ENCODE measurements at regions not wholly inside any gene's neighbourhood (a gene's known extent, or its start where the extent isn't known, plus 50 kb on each side); places are given as distances from the start of the nearest gene placed in this dataset.

DNA sequence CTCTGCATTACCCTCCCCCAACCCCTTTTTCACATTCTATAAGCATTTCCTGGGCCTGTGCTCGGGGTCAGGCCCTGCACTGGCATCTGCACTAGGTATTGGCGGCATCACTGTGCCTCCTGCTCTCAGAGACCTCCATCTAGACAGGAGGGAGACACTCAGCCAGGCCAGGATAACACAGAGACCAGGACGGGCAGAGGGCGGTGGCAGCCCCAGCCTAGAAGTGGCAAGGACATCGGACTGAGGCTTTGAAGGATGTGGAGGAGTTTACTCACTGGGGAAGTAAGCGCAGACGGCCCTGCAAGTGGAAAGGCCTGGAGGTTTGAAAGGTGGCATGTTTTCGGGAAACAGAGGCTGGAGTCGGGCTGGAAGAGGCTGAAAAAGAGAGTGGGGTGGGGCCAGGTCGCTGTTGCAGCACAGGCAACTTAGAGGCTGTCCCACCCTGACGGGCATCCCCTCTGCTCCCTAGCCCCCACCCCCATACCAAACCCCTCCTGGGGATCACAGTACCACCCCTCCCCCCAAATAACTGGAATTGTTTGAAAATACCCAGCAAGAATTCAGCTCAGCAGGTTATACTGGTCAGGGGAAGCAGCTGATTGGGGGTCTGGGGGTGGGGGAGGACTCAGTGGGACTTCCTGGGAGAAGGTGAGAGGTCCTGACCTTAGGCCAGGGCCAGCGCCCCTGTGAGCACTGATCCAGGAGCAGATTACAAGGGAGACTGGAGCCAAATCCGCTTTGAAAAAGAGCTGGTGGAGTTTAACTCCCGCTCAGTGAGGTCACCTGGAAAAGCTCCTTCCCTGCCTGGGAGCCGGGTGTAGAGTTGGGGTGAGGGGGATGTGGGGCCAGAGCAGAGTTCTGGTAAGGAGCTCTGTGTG is 121.8 kb upstream of the WNT4 start:
- DNase-seq (ENCODE audit: low read depth), result no peak

DNA sequence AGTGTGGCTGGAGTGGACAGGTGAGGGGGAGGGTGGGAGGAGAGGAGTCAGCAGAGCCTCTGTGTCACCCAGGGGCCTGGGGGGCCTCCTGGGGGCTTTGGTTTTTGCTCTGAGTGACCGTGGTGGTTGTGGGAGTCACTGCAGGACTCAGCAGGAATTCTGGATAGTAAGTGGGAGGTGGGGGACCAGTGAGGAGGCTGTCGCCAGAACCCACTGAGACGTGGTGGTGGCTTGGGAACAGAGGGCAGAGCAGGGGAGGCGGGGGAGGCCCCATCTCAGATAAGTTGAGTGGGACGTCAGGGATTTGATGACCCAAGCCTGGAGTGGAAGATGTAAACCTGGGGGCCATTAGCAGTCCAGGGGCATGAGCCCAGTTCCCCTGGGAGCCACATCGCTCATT is 123.2 kb upstream of the WNT4 start:
- DNase-seq (ENCODE audit: low read depth), result no peak

DNA sequence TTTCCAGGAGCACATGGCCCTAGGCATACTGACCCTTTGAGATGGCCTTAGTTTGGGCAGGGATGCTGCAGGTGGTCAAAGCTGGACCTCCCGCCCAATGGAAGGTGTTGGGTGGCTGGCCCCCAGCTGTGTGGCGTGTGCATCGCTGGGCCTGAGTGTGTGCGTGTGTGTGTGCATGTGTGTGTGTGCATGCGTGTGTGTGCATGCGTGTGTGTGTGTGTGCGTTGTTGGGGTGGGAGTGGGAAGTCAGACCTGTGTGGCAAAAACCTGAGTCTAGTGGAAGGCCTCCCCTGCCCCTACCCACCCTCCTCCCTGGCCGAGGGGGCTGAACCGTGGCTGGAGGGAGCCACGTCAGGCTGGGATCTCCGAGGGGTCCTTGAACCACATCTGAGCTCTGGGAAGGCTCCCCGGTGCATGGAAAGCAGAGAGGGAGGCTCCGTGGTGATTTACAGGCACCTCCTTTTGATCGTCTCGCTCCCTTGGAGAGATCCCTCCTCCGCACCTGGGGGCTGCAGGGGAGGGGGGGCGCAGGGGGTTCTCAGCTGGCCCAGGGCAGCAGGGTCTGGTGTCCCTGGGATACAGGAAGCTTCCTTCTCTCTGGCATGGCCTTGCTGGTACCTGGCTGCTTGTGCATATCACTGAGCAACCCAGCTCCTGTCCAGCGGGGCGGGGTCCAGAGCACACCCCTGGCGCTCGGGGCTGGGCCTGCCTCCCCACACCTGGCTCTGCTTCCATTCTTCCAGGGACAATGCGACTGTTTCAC is 124.7 kb upstream of the WNT4 start:
- no peak for DNase-seq (ENCODE audit: low read depth)

DNA sequence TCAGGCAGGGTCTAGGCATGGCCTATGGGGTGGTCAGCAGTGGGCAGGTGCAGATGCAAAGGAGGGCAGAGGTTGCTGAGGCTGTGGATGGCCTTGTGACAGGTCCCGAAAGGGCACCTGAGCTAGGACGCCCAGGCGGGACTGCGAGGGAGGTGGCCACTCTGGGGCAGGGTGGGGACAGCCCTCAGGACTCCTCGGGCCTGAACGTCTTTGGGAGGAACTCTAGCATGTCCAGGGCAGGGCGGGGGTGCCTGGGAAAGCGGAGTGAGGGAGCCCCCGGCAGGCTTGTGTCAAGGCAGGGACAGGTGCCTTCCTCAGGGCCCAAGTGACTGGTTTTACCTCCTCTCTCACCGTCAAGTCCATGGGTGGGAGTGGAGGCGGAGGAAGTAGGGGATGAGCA is 125.4 kb upstream of the WNT4 start:
- no peak for DNase-seq (ENCODE audit: low read depth)

DNA sequence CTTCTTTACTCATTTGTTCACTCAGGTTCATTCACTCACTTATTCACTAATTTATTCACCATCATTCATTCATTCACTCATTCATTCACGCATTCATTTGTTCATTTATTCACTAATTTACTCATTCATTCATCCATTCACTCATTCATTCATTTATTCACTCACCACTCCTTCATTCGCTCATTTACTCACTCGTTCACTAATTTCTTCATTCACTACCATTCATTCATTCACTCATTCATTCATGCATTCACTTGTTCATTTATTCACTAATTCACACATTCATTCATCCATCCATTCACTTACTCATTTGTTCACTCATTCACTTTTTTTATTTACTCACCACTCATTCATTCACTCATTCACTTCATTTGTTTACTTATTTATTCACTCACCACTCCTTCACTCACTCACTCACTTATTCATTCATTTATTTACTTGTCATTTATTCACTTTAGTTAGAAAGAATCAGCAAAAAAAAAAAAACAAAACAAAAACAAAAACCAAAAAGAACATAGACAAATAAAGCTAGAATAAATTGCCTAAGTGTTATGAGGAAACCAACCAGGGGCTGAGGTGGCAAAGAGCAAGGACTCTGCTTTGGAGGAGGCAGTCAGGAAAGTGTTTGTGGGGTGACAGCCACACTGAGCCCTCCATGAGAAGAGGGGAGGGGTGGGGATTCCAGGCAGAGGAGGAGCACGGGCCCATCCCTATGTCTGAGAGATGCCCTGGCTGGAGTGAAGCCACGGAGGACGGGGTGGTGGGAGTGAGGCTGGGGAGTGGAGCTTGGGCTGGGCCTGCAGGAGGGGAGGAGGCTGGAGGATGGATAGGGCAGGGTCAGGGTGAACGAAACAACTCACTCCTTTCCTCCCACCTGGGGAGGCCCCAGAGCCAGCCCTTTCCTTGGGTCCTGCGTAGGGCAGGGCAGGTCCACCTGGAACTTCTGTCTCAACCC is 129.2 kb upstream of the WNT4 start:
- DNase-seq (ENCODE audit: low read depth), result no peak

DNA sequence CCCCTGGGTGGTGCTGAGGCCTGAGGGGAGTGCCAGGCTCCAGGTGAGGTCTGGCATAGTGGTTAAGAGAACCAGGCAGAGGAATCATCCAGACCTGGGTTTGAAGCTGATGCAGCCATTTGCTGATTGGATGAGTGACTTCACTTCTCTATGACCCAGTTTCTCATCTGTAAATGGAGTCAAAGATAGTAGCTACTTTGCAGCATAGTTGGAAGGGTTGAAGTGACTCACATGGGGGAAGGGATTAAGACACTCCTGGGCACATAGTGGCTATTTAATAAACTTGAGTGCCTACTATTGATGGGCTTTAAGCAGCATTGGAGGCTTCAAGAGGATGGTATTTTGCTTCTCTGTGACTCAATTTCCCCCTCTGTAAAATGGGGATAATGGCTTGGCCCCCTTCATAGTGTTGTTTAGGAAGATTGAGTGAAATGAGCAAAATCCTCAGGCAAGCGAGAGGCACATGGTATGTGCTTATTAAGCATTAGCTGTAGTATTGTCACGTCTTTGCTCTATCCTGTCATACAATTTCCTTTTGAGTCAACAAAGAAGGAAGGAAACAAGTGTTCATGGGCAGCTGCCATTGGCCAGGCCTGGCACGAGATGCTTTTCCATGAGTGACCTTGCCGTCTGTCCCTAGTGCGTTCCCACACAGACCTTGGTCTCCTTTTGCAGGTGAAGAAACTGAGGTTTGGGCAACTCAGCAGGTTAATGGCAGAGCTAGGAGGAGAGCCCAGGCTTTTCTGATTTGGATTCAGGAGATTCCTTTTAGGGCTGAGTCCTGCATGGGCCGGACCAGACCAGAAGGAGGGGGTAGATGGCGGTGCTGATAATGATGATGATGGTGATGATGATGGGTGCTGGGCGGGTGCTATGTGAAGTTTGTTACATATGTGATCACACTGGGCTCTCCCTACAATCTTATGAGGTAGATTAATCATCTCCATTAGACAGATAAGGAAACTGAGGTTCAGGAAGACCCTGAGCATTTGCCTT is 131.1 kb upstream of the WNT4 start:
- no peak for DNase-seq (ENCODE audit: low read depth)

DNA sequence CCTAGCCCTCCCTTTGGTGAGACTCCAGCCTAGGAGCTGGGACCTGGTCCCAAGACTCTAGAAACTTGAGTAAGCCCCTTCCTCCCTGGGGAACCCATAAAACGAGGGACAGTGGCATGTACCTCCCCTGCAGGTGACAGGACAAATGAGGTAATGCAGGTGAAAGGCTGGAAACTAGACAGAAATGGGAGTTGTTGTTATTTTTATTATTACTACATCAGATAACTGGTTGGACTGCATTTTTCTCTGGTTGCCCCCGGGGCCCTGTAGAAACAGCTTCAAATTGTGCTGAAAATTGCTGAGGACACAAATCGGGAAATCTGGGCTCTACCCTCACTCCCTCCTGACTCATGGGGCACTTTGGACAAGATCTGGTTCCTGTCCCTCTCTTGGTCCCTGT is 132.3 kb upstream of the WNT4 start:
- DNase-seq (ENCODE audit: low read depth), result no peak

DNA sequence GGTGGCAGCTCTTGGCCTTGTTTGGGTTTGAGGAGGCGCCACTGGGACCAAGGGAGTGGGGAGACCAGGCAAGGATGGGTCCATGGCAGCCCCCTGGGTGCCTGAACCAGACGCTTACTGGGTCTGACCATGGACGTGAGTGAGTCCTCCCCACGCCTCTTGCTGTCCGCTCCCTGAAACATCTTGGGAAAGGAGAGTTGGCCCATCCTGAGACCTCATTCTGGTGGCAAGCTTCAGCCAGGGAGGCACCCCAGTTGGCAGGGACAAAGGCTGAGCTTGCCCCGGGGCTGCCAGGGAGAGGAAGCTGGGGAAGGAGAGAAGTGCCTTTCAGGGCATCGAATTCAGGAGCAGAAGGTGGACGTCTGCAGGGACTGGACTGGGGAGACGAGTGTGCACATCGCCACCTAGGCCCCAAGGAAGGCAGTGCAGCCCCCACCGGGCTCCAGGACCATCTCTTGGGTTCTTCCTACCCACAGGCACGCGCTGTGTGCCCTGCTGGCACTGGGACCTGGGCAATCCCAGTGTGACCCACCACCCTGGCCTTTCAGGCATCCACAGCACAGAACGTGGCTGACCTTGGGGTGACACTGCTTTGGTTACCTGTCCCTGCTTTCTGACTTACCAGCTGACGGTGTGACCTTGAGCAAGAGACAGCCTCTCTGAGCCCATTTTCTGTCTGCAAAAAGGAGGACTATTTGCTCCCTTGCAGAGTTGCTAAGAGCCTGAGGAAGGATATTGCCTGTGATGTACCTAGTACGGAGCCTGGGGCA is 132.9 kb upstream of the WNT4 start:
- DNase-seq (ENCODE audit: low read depth), result peak; percentile 27

DNA sequence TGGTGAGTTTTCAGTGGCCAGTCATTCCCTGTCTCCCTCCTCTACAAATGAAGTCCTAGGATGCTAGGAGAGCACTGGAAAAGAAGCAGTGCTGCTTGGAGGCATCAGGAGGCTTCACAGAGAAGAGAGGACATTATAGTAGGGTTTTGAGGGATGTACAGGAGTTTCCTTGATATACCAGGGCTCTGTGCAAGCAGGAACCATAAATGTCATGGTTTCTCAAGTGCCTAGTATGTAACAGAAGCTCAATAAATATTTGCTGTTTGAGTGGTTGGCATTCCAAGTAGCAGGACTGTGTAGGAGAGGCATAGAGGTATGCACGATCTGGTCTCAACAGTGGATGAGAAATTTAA is 133.5 kb upstream of the WNT4 start:
- DNase-seq (ENCODE audit: low read depth), result no peak

DNA sequence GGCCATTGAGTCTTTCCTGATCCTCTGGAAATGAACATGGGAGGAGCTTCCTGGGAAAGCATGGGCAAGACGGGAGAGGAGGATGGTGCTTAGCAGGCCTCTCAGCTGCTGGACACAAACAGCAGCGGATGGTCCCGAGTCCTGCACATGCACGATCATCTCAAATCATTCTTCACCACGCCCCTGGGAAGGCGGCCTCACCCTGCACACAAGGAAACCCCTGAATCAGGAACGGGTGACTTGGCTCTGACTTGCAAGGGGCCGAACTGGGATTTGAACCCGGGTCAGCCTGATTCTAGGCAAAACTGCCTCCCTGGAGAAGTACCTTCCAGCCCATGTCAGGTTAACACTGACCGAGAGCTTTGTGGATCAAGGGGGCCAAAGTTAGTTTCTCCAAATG is 134.8 kb upstream of the WNT4 start:
- no peak for DNase-seq (ENCODE audit: low read depth)

DNA sequence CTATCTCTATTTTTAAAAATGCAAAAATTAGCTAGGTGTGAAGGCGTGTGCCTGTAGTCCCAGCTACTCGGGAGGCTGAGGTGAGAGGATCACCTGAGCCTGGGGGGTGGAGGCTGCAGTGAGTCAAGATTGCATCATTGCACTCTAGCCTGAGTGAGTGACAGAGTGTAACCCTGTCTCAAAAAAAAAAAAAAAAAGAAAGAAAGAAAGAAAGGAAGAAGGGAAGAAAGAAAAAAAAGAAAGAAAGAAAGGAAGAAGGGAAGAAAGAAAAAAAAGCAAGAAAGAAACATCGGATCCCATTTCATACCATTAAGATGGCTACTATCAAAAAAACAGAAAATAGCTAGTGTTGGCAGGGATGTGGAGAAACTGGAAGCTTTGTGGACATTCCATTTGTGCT is 136.8 kb upstream of the WNT4 start:
- DNase-seq (ENCODE audit: low read depth), result no peak

DNA sequence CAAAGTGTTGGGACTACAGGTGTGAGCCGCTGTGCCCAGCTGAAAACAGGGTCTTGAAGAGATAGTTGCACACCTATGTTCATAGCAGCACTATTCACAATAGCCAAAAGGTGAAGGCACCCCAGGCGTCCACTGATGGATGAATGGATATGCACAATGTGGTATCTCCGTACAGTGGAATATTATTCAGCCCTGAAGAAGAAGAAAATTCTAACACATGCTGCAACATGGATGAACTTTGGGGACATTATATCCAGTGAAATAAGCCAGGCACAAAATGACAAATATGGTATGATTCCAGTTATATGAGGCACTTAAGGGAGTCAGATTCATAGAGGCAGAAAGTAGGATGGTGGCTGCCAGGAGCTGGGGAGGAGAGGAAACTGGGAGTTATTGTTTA is 137.6 kb upstream of the WNT4 start:
- no peak for DNase-seq (ENCODE audit: low read depth)

DNA sequence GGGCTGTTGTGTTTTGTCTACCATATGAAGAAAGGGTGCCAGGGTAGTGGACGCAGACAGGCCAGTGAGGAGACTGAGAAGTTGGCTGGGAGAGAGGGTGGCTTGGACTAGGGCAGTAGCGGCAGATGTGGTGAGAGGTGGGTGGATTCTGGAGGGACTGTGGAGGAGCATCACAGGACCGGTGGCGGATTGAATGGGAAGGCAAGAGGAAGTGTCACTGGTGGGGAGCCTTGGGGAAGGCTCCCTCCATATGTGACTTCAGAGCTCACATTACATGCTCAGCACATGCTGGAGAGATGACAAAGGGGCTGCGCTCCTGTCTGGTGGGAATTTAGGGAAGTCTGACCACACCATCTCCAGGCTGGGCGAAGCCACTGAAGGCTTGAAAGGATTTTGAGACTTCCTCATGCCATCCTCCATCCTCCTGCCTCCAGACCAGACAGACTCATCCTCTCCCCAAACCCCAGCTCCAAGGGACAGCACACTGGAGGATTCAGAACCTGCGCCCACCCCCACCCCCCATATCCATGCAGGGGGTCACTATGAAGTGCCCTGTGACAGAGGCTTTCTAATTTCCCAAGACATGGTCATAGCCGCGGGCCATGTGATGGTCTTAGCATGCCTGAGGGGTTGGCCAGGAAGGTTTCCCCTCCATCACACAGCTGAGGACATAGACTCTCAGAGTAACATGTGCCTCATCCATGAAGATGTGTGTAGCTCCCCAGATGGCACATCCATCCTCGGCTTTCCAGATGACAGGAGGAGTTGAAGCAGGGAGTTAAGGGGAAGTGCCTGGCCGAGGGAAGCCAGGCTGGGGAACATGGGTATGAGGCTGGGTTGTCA is 138.8 kb upstream of the WNT4 start:
- no peak for DNase-seq (ENCODE audit: low read depth)

DNA sequence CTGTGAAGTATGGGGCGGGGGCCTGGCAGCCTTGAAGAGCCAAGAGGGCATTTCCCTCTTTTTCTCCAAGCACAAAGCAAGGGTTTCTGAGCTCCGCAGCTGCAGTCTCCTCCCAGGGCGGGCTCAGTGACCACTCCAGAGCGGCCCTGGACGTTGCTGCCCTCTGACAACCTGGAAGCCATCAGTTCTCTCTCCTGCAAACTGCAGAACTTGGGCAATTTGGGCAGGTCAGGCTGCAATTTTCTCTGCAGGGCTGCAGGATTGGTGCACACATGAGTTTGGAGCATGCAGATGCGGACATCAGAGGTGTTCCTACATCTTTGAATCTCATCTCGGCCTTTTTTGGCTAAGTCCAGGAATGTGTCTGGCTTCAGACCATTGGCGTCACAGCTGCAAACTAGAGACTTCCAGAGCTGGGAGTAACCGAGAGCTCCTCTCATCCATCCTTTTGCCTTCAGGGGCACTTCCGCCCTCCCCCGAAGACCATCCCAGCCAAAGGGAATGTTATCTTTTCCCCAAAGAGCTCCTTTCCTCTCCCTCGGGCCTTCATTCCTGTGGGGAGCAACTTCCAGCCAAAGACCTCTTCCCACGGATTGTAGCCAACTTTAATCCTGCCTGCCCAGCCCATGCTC is 139.6 kb upstream of the WNT4 start:
- no peak for DNase-seq (ENCODE audit: low read depth)

DNA sequence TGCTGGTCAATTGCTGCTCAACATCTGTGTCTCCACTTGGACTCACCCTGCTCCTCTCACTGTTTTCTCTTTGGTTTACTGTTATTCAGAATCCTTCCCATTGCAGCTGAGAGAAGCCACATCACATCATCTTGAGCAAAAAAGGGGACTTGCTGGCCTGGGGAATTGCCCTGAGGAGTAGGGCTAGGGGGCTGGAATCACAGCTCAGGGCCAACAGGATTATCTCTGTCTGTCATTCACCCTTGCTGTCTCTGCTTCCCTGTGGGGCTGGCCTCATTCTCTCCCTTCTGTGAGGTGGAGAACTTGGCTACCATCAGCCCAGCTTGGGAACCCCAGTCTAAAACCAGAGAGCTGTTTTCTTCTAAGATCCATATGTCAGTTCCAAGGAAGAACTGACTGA is 140.7 kb upstream of the WNT4 start:
- no peak for DNase-seq (ENCODE audit: low read depth)

DNA sequence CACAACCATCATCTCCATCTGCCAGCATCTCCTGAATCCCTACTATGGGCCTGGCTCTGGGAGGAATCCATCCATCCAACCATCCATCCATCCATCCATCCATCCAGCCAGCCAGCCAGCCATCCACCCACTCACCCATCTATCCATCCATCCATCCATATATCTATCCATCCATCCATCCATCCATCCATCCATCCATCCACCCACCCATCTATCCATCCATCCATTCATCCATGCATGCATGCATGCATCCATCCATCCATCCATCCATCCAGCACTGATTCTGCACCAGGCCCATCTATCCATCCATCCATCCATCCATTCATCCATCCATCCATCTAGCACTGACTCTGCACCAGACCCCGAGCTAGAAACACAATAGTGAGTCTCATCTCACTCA is 141.3 kb upstream of the WNT4 start:
- no peak for DNase-seq (ENCODE audit: low read depth)

DNA sequence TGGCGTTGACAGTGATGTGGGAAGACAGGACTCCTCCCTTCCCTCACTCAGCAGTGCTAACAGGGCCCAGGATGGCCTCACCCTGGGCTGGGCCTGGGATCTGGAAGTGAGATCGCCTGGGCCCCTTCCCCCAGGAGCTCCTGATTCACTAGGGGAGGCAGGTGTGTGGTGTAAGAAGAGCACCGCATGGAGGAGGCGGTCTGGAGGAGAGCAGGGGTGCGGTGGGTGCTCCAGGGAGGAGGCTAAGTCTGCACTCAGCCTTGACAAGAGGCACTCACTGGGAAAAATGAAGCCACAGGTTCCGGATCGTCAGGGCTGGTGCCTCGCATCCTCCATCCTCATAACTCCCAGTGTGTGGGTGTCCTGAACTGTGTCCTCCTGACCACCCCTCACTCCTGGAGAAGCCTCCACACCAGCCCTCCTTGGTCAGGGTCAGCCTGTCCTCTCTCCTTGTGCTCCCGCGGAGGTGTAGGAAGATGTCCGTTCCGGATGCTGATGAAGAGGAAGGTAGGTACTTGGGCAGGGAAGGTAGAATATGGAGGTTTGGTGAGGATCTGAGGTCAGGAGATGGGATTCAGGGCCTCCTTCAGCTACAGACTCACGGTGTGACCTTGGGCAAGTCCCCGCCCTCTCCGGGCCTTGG is 142.1 kb upstream of the WNT4 start:
- DNase-seq (ENCODE audit: low read depth), result no peak

DNA sequence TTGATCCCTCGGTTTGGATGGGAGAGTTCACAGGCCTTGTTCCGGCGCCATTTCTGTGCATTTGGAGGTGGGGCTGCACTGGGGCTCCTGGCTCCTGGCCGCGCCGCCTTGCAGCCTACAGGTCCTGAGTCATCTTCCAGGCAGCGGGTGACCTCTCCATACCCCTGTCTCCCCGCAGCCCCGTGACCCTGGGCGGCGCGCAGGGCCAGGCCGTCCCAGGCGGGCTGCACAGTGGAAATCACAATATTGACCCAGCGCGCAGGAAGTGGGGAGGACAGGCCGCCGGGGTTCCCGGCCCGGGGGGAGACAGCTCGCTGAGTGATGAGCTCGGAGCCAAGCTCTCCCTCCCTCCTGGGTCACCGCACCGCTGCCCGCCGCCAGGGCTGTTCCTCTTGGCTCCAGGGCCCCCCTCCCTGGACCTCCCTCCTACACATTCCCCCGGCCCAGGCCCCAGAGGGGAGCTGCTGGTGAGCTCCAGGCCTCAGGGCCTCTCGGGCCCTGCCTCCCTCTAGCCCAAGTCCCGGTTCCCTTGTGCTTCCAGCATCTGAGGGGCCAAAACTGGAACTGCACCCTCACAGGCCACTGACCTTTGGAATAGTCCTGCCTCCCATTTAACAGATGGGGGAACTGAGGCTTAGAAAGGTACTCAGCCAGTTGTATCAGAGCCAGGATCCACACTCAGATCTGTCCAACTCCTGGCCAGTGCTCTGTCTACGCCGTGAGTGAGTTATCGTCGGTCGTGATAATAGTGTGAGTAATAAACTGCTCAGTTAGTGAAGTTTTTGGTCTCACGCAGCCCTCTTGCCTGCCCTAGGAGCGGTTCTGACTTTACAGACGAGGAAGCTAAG is 142.9 kb upstream of the WNT4 start:
- no peak for DNase-seq (ENCODE audit: low read depth)
